Keratinocyte (primary cell): ENCODE measurements at regions not wholly inside any gene's neighbourhood (a gene's known extent, or its start where the extent isn't known, plus 50 kb on each side); places are given as distances from the start of the nearest gene placed in this dataset.

Experiments
- DNase-seq: peaks from one replicate; pipeline ENCODE4 v3.0.0-alpha.2; 2011; ENCODE audit warnings: low read depth, missing footprints, low spot score
- FAIRE-seq: peaks from 2 replicates; lab custom pipeline; 2011; peaks lifted over from hg19 to GRCh38; lab: Jason Lieb, UNC
- H2AFZ ChIP-seq: 2 replicates; pipeline ENCODE4 v1.6.0; 2012; ENCODE audit warnings: low read length, control low read depth, inconsistent platforms; ENCODE audit not compliant: control insufficient read depth
- H3K27ac ChIP-seq: 2 replicates; pipeline ENCODE4 v1.5.1; 2011; ENCODE audit warnings: low read length; ENCODE audit not compliant: control insufficient read depth, insufficient read depth
- H3K27me3 ChIP-seq: 3 replicates; pipeline ENCODE4 v1.6.0; 2011; ENCODE audit warnings: low read length; ENCODE audit not compliant: control insufficient read depth, insufficient read depth; ENCODE audit errors: extremely low read depth
- H3K36me3 ChIP-seq, 2 experiments: 2 replicates in 1 of 2; 3 replicates in 1 of 2; pipeline ENCODE4 v1.5.1; 2011; ENCODE audit warnings: low read length in 2 of 2, mild to moderate bottlenecking in 1 of 2; ENCODE audit not compliant: control insufficient read depth in 2 of 2, insufficient read depth in 2 of 2; ENCODE audit errors: extremely low read depth in 1 of 2
- H3K4me1 ChIP-seq: 3 replicates; pipeline ENCODE4 v1.5.1; 2011; ENCODE audit warnings: low read length; ENCODE audit not compliant: control insufficient read depth, insufficient read depth; ENCODE audit errors: extremely low read depth
- H3K4me2 ChIP-seq: 3 replicates; pipeline ENCODE4 v1.6.0; 2011; ENCODE audit warnings: low read depth, low read length; ENCODE audit not compliant: control insufficient read depth, insufficient read depth; ENCODE audit errors: extremely low read depth
- H3K4me3 ChIP-seq, 3 experiments: fragments of 200-600 bp in 1 of 3; sonication (generic) in 1 of 3; 2 replicates in 2 of 3; 3 replicates in 1 of 3; pipeline ENCODE4 v1.5.1; 2011 to 2016; ENCODE audit warnings: low read length in 3 of 3, mild to moderate bottlenecking in 3 of 3, control low read depth in 2 of 3, inconsistent platforms in 1 of 3, low read depth in 1 of 3, mixed read lengths in 1 of 3, mixed run types in 1 of 3, moderate library complexity in 1 of 3; ENCODE audit not compliant: control insufficient read depth in 2 of 3, insufficient read depth in 2 of 3; ENCODE audit errors: extremely low read depth in 1 of 3
- H3K79me2 ChIP-seq: 2 replicates; pipeline ENCODE4 v1.6.0; 2012; ENCODE audit warnings: low read length; ENCODE audit not compliant: control insufficient read depth, insufficient read depth
- H3K9ac ChIP-seq: 3 replicates; pipeline ENCODE4 v1.6.0; 2011; ENCODE audit warnings: low read length; ENCODE audit not compliant: control insufficient read depth, insufficient read depth; ENCODE audit errors: extremely low read depth
- H3K9me1 ChIP-seq: 3 replicates; pipeline ENCODE4 v1.6.0; 2011; ENCODE audit warnings: low read length; ENCODE audit not compliant: control insufficient read depth, insufficient read depth; ENCODE audit errors: extremely low read depth
- H3K9me3 ChIP-seq: 2 replicates; pipeline ENCODE4 v1.5.1; 2012; ENCODE audit warnings: low read depth, low read length; ENCODE audit not compliant: control insufficient read depth
- H4K20me1 ChIP-seq: 3 replicates; pipeline ENCODE4 v1.6.0; 2011; ENCODE audit warnings: low read length; ENCODE audit not compliant: control insufficient read depth, insufficient read depth; ENCODE audit errors: extremely low read depth
- EZH2 ChIP-seq: IDR thresholded peaks from one replicate; pipeline ENCODE4 v1.6.1; 2012; ENCODE audit warnings: inconsistent platforms, mild to moderate bottlenecking, low read length, moderate library complexity
- dilution Hi-C: fragments of 300-500 bp; cut with MboI; formaldehyde crosslinking; loops from one replicate; pipeline ENCODE4 v1.7.0; 2020; ENCODE audit warnings: low sequenced_read_pairs; ENCODE audit not compliant: extremely low pct_ligation_motif_present
- TF ChIP-seq, protein P1 (sequence below), 3 experiments: IDR thresholded peaks in 1 of 3; conservative IDR thresholded peaks in 1 of 3; optimal IDR thresholded peaks in 1 of 3; 2 replicates in 2 of 3; 3 replicates in 1 of 3; pipeline versions ENCODE3 to v1.5.1; 2011; ENCODE audit warnings: low read length in 3 of 3, mild to moderate bottlenecking in 3 of 3, moderate library complexity in 2 of 3, control low read depth in 1 of 3, inconsistent platforms in 1 of 3; ENCODE audit not compliant: insufficient read depth in 2 of 3; ENCODE audit errors: extremely low read depth in 1 of 3

DNA sequence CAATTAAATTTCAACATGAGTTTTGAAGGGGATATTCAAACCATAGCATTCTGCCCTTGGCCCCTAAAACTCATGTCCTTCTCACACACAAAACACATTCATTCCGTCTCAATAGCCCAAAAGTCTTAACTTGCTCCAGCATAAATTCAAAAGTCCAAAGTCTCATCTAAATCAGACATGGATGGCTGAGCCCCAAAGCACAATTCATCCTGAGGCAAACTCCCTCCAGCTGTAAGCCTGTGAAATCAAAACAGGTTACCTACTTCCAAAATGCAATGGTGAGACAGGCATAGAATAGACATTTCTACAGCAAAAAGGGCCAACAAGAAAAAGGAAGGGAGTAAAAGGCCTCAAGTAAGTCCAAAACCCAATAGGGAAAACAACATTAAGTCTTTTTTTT is 245.8 kb downstream of the TTC32 start:
- Histone ChIP-seq H3K27me3 (no peaks in the 10 kb centered on the region), H3K9ac (no peak overlapping the region), H3K9me1 (no peaks in the 10 kb centered on the region), H3K36me3 (no peaks in the 10 kb centered on the region), H3K4me3 (no peak overlapping the region), H2AFZ (no peak overlapping the region), H3K27ac (no peak overlapping the region), H3K4me1 (peaks cover 8% of the 10 kb centered on the region), H3K4me2 (no peak overlapping the region), H3K79me2 (no peaks in the 10 kb centered on the region), H4K20me1 (no peaks in the 10 kb centered on the region), H3K9me3 (no peaks in the 10 kb centered on the region)
- FAIRE-seq (no peak), DNase-seq (no peak)
- TF ChIP-seq, protein P1, sequence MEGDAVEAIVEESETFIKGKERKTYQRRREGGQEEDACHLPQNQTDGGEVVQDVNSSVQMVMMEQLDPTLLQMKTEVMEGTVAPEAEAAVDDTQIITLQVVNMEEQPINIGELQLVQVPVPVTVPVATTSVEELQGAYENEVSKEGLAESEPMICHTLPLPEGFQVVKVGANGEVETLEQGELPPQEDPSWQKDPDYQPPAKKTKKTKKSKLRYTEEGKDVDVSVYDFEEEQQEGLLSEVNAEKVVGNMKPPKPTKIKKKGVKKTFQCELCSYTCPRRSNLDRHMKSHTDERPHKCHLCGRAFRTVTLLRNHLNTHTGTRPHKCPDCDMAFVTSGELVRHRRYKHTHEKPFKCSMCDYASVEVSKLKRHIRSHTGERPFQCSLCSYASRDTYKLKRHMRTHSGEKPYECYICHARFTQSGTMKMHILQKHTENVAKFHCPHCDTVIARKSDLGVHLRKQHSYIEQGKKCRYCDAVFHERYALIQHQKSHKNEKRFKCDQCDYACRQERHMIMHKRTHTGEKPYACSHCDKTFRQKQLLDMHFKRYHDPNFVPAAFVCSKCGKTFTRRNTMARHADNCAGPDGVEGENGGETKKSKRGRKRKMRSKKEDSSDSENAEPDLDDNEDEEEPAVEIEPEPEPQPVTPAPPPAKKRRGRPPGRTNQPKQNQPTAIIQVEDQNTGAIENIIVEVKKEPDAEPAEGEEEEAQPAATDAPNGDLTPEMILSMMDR (optimal IDR thresholded peaks at IDR 0.05 in 1 of 3, IDR thresholded peaks at IDR 0.05 in 1 of 3, conservative IDR thresholded peaks at IDR 0.05 in 1 of 3; ENCODE audit: extremely low read depth in 1 of 3, insufficient read depth in 2 of 3, low read length in 3 of 3): no peak
- no peak for TF ChIP-seq EZH2
- dilution Hi-C loops: no loop called here

DNA sequence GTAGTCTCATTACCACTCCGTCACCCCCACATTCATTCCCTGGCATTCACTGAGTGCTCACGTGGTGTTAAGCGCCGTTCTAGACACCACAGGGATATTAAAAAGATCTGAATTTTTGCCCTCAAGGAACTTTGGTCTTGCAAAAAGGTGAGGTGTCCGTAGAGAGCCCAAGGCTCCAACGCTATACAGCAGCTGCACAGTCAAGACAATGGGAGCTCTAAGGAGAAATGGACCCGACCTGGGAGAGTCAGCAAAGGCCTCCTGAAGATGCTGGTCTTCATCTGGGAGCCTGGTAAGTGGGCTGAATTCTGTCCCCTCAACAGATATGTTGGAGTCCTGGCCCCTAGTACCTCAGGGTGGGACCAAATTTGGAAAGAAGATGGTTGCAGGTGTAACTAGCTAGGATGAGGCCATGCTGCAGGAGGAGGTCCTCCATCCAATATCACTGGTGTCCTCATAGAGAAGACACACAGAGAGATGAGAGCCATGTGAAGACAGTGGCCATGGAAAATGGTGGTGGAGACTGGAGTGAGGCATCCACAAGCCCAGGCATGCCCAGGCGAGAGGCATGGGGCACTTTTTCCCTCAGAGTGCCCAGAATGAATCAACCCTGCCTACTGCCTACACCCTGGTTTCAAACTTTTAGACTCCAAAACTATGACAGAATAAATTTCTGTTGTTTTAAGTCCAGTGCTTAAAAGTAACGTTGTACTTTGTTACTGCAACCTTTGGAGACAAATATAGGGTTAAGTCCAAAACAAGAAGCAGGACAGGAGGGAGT is 247.3 kb downstream of the TTC32 start:
- Histone ChIP-seq H3K27me3 (no peaks in the 10 kb centered on the region), H3K9ac (no peak overlapping the region), H3K9me1 (no peaks in the 10 kb centered on the region), H3K4me3 (no peak overlapping the region), H3K36me3 (no peaks in the 10 kb centered on the region), H3K4me2 (peak overlapping the region; percentile 3), H4K20me1 (no peaks in the 10 kb centered on the region), H3K4me1 (peaks cover 20% of the 10 kb centered on the region), H2AFZ (no peak overlapping the region), H3K27ac (no peak overlapping the region), H3K9me3 (no peaks in the 10 kb centered on the region), H3K79me2 (no peaks in the 10 kb centered on the region)
- dilution Hi-C loops: no loop called here
- no peak for DNase-seq
- peak; percentile 56 for FAIRE-seq
- no peak for TF ChIP-seq EZH2
- TF ChIP-seq, protein P1 (optimal IDR thresholded peaks at IDR 0.05 in 1 of 3, IDR thresholded peaks at IDR 0.05 in 1 of 3, conservative IDR thresholded peaks at IDR 0.05 in 1 of 3; ENCODE audit: extremely low read depth in 1 of 3, insufficient read depth in 2 of 3, low read length in 3 of 3): no peak
